ENCODE measurements at regions not wholly inside any gene's neighbourhood (a gene's known extent, or its start where the extent isn't known, plus 50 kb on each side); places are given as distances from the start of the nearest gene placed in this dataset.

DNA sequence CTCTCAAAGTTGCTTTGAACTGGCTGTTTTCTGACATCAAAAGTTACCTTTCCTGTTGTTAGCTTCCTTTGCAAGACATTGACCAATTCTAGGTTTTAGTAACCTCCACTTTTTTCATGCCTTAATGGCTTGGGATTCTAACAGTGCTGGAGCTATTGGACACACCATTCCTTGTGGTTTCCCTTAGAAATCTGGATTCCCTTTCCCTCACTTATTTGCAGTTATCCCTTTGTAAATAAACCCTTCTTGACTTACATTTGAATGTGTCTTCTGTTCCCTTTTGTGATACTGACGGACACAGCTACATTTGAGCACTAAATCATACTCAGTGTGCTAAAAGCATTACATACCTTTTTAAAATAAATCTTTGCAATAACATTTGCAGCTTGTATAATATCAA, 1927.6 kb upstream of the IGFBP7 start:
- TF ChIP-seq, protein P1, sequence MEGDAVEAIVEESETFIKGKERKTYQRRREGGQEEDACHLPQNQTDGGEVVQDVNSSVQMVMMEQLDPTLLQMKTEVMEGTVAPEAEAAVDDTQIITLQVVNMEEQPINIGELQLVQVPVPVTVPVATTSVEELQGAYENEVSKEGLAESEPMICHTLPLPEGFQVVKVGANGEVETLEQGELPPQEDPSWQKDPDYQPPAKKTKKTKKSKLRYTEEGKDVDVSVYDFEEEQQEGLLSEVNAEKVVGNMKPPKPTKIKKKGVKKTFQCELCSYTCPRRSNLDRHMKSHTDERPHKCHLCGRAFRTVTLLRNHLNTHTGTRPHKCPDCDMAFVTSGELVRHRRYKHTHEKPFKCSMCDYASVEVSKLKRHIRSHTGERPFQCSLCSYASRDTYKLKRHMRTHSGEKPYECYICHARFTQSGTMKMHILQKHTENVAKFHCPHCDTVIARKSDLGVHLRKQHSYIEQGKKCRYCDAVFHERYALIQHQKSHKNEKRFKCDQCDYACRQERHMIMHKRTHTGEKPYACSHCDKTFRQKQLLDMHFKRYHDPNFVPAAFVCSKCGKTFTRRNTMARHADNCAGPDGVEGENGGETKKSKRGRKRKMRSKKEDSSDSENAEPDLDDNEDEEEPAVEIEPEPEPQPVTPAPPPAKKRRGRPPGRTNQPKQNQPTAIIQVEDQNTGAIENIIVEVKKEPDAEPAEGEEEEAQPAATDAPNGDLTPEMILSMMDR (IDR thresholded peaks at IDR 0.05; ENCODE audit: insufficient read depth, low read depth, low read length, missing control alignments) = no peak
- no peak for DNase-seq (ENCODE audit: low read depth)
- H3K4me3 ChIP-seq (ENCODE audit: low read length) = no peak overlapping the region

DNA sequence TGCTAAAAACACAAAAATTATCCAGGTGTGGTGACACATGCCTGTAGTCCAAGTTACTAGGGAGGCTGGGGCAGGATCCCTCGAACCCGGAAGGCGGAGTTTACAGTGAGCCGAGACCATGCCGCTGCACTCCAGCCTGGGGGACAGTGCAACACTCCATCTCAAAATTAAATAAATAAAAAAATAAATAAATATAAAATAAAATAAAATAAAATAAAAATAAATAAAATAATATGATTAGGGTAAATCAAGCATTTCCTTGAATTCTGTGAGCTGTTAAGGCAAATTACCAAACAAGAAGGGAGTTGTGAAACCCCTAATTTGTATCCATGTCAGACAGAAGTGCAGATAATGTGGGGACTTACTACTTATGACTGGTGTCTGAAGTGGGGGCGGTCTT, 1928.9 kb upstream of the IGFBP7 start:
- no peak overlapping the region for H3K4me3 ChIP-seq (ENCODE audit: low read length)
- DNase-seq (ENCODE audit: low read depth) = no peak
- TF ChIP-seq, protein P1 (IDR thresholded peaks at IDR 0.05; ENCODE audit: insufficient read depth, low read depth, low read length, missing control alignments) = no peak

DNA sequence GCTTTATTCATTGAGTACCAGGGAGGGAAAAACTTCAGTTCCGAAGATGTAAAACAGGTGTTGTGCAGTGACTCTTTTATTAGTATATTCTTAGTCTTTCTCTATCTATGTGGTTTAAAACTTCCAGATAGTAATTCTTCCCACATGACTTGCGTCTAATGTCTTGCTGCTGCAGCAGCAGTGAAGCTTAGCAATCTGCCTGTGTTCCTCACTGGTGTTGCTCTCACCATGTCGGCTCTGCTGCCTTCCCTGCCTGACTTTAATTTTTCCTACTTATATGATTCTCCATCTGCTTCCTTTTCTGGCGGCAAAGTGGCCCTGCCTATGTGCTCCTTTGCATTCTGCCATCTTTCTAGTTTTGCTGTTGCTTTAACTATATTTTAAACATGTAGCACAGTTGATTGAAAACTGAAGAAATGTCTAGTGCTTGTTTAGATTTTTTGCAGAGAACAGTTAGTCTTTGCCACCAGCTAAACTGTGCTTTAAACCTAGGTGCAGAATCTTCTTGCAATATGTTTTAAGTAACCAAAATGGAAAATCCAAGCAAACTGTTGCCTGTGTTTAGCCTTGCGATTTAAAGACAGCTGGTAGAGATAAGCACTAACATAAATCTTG, 1934.2 kb upstream of the IGFBP7 start:
- H3K4me3 ChIP-seq (ENCODE audit: low read length) = no peak overlapping the region
- DNase-seq (ENCODE audit: low read depth) = no peak
- TF ChIP-seq, protein P1 (IDR thresholded peaks at IDR 0.05; ENCODE audit: insufficient read depth, low read depth, low read length, missing control alignments) = no peak

DNA sequence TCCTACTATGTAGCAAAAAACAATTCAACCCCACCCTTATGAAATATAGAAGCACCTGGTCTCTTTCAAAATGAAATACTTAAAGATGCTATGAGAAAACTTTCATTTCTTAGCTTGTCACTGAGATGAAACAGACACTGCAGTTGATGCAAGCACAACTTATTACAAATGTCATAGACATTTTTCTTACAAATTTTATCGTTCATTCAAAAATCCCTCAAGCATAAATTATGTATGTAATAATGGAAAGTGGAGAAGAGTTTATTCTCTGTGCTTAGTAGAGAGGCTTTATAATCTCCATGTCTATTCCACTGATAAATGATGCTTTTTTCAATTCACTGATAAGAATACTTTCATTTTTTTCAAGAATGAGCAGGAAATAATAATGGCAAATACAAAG, 1943.9 kb upstream of the IGFBP7 start:
- TF ChIP-seq, protein P1 (IDR thresholded peaks at IDR 0.05; ENCODE audit: insufficient read depth, low read depth, low read length, missing control alignments) = no peak
- no peak for DNase-seq (ENCODE audit: low read depth)
- no peak overlapping the region for H3K4me3 ChIP-seq (ENCODE audit: low read length)

DNA sequence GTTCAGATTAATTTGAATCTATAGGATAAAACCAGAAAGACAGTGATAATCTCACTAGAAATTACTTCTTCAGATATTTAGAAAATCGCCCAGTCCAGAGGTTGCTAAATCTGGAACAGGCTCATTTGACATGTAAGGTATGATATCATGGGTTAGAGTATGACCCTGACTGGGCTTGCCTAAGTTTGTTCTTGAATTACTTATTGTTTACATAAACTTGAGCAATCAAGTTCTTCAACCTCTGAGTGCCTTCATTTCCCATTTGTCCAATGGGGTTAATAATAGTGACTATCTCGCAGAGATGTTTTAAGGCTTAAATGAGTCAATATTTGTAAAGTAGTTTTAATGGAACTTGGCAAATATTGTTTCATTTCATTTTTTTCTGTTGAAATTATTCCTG, 1947.6 kb upstream of the IGFBP7 start:
- DNase-seq (ENCODE audit: low read depth) = peak; percentile 58
- TF ChIP-seq, protein P1 (IDR thresholded peaks at IDR 0.05; ENCODE audit: insufficient read depth, low read depth, low read length, missing control alignments) = no peak
- no peak overlapping the region for H3K4me3 ChIP-seq (ENCODE audit: low read length)

DNA sequence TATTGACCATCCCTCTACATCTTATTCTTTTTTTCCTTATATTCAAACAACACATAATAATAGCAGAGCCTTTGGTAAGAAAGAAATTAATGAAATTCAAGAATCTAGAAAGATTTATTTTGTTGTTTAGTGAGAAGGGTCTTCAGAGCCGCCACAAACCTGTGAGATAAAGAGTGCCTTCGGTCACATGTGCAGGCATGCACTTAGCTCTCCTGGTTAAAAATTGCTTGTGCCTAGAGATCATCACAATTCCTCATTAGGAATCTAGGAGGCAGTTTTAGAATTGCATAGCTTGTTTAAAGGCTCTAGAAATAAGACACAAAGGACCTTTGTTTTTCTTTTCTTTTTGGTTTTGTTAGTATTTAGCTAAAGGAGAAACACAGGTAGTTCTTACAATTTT, 1948.4 kb upstream of the IGFBP7 start:
- no peak overlapping the region for H3K4me3 ChIP-seq (ENCODE audit: low read length)
- TF ChIP-seq, protein P1 (IDR thresholded peaks at IDR 0.05; ENCODE audit: insufficient read depth, low read depth, low read length, missing control alignments) = no peak
- DNase-seq (ENCODE audit: low read depth) = no peak
